NB4 (cell line): ENCODE measurements at regions not wholly inside any gene's neighbourhood (a gene's known extent, or its start where the extent isn't known, plus 50 kb on each side); places are given as distances from the start of the nearest gene placed in this dataset.

ENCODE experiments used
- DNase-seq: peaks from one replicate; pipeline ENCODE4 v3.0.0; 2010; ENCODE audit warnings: low read depth
- H3K4me3 ChIP-seq: one replicate; pipeline ENCODE4 v1.5.1; 2011; ENCODE audit warnings: mild to moderate bottlenecking, low read depth, low read length, moderate library complexity
- MYC ChIP-seq: IDR thresholded peaks from 2 replicates; pipeline ENCODE4 v1.6.1; 2011; ENCODE audit warnings: low read depth, low read length
- POLR2A ChIP-seq: IDR thresholded peaks from 2 replicates; pipeline ENCODE4 v1.6.1; 2011; ENCODE audit warnings: mild to moderate bottlenecking; ENCODE audit not compliant: insufficient read length; ENCODE audit errors: extremely low read depth
- TF ChIP-seq, protein P1 (sequence below): IDR thresholded peaks from one replicate; pipeline ENCODE4 v1.5.1; 2012; ENCODE audit warnings: low read depth, low read length
- TF ChIP-seq, protein P2 (sequence below): IDR thresholded peaks from 2 replicates; pipeline ENCODE4 v1.6.1; 2011; ENCODE audit warnings: low read depth, low read length

DNA sequence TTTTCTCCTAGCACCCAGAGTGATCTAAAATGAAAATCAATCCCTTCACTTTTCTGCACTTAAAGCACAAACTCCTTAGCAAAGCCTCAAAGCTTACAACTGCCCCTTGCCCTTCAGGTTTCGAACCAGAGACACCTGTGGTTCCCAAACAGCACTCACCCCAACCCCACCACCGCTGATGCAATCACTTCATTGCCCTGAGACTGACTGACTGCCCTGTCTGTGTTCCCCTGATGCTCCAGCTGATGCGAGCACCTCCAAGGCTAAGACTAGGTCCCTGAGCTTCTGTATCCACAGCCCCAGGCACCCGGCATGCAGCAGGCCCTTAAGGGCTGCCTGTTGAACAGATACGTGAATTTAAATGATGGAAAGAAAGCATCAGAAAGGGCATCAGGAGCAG, 127.3 kb downstream of the ZNF621 start:
- no peak for TF ChIP-seq POLR2A
- TF ChIP-seq, protein P1, sequence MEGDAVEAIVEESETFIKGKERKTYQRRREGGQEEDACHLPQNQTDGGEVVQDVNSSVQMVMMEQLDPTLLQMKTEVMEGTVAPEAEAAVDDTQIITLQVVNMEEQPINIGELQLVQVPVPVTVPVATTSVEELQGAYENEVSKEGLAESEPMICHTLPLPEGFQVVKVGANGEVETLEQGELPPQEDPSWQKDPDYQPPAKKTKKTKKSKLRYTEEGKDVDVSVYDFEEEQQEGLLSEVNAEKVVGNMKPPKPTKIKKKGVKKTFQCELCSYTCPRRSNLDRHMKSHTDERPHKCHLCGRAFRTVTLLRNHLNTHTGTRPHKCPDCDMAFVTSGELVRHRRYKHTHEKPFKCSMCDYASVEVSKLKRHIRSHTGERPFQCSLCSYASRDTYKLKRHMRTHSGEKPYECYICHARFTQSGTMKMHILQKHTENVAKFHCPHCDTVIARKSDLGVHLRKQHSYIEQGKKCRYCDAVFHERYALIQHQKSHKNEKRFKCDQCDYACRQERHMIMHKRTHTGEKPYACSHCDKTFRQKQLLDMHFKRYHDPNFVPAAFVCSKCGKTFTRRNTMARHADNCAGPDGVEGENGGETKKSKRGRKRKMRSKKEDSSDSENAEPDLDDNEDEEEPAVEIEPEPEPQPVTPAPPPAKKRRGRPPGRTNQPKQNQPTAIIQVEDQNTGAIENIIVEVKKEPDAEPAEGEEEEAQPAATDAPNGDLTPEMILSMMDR, result no peak
- TF ChIP-seq MYC, result no peak
- TF ChIP-seq, protein P2, sequence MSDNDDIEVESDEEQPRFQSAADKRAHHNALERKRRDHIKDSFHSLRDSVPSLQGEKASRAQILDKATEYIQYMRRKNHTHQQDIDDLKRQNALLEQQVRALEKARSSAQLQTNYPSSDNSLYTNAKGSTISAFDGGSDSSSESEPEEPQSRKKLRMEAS, result no peak
- no peak for DNase-seq
- H3K4me3 ChIP-seq, result no peak overlapping the region

DNA sequence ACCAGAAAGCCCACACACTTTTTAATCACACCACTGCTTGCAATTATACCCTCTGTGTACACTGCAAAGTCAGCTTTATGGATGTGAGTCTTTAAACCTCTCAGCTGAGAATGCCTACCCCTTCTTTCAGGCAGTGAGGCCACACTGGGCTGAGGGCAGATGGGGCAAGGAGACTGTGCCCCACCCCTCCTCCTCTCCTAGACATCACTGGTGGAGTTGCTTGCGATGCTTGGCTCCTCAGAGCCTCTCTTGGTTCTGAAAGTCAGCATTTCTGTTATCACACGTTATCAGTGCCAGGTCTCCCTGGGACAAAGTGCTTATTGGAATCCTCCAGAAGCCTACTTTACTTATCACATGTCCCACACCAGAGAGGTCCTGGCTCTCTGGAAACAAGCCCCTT, 128.2 kb downstream of the ZNF621 start:
- no peak for DNase-seq
- no peak overlapping the region for H3K4me3 ChIP-seq
- no peak for TF ChIP-seq MYC

DNA sequence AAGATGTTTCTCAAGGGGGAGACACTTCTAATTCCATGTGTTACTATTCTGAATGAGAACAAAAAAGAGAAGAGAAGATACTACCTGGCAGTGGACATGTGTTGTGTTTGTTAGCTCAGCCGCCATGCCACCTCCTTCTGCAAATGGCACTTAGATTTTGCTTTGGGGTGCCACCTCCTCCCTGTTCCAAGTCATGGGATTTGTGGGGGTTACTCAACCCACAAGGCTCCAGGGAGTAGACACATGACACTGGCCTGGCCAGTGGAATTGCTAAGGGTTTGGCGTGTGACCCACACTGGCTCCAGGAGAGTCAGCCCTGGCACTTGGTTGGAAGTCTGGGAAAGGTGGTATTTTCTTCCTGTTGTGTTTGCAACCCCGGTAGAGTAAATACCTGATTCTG, 129.1 kb downstream of the ZNF621 start:
- no peak for TF ChIP-seq MYC
- TF ChIP-seq, protein P1, result no peak
- TF ChIP-seq, protein P2, result no peak
- DNase-seq, result no peak
- no peak overlapping the region for H3K4me3 ChIP-seq

DNA sequence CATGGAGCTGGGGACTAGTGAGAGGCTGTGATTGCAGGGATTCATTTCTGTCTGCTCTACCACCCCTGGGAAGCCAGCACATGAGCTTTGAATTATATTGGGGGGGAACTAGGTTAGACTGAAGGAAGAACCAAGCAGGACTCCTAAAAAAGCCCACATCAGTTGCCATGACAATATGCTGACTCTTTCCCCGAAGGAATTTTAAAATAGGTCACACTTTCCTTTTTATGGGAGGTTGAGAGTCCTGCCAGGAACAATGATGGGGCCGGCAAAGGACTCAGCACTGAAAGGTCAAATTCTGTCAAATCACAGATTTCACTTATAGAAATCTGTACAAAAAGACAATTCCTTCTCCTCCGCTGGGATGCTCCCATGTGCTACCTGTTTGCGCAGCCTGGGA, 130.8 kb downstream of the ZNF621 start:
- DNase-seq, result no peak
- TF ChIP-seq MYC (no peak), POLR2A (no peak)
- TF ChIP-seq, protein P1, result no peak
- TF ChIP-seq, protein P2, result no peak
- no peak overlapping the region for H3K4me3 ChIP-seq

DNA sequence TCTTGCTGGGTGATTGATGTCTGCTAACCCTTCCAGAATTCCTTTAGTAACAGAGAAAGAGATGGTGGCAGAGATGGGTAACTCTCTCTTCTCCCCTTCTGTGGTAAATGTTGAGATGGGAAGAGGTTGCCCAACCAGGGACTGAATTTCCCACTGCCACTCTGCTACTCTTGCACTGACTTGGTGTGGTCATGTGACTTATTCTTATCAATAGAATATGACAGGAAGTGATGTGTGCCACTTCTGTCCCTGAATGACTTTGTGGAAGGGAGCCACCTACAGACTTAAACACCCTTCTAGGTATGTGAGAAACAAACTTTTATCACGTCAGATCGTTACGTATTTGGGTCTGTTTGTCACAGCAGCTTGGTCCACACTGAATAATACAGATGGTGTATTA, 132.9 kb downstream of the ZNF621 start:
- no peak overlapping the region for H3K4me3 ChIP-seq
- no peak for TF ChIP-seq MYC
- DNase-seq, result no peak

DNA sequence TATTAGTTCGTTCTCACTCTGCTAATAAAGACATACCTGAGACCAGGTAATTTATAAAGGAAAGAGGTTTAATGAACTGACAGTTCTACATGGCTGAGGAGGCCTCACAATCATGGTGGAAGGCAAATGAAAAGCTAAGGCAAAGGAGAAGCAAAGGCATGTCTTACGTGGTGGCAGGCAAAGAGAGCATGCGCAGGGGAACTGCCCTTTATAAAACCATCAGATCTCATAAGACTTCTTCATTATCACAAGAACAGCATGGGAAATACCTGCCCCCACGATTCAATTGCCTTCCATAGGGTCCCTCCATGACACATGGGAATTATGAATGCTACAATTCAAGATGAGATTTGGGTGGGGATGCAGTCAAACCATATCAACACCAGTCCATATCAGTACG, 133.5 kb downstream of the ZNF621 start:
- H3K4me3 ChIP-seq, result no peak overlapping the region
- no peak for DNase-seq
- TF ChIP-seq MYC, result no peak
- no peak for TF ChIP-seq POLR2A
- TF ChIP-seq, protein P2, result no peak
- TF ChIP-seq, protein P1, result no peak

DNA sequence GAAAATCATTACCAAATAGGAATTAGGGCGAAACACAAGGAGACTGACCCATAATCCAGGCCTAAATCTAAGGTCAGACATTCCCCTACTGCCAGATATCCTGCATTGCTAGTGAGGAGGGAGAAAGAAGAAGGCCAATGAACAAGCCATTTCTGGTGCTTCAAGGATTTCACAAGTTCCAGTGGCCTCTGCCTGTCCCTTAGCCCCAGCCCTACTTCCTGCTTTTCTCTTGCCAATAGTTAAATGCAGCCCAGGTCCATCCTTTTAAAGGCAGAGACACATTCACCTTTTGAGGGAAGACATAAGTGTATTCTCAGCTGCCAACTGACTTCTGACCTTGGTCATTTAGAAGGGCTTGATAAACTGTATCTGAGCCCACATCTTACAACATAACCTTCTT, 135.8 kb downstream of the ZNF621 start:
- TF ChIP-seq MYC (no peak), POLR2A (no peak)
- TF ChIP-seq, protein P2, result no peak
- TF ChIP-seq, protein P1, result no peak
- DNase-seq, result peak; percentile 9
- H3K4me3 ChIP-seq, result no peak overlapping the region
